Small intestine (tissue), 7 donors: ENCODE measurements at regions not wholly inside any gene's neighbourhood (a gene's known extent, or its start where the extent isn't known, plus 50 kb on each side); places are given as distances from the start of the nearest gene placed in this dataset.

Experiments
- DNase-seq, 2 donors: peaks; one replicate each; pipeline versions ENCODE4 v3.0.0 to v3.0.0-alpha.2; 2013
- FAIRE-seq: peaks from 2 replicates; lab custom pipeline; 2012; peaks lifted over from hg19 to GRCh38; lab: Jason Lieb, UNC
- H3K27ac ChIP-seq, 3 donors: one replicate each; pipeline ENCODE4 v1.5.1; 2013; ENCODE audit warnings: low read length in 2 of 3, mild to moderate bottlenecking in 2 of 3, control low read depth in 1 of 3, inconsistent platforms in 1 of 3, low read depth in 1 of 3, moderate library complexity in 1 of 3
- H3K27me3 ChIP-seq, 3 donors: one replicate each; pipeline ENCODE4 v1.6.1; 2013; ENCODE audit warnings: low read length in 3 of 3, inconsistent platforms in 1 of 3; ENCODE audit not compliant: control insufficient read depth in 3 of 3, insufficient read depth in 3 of 3
- H3K36me3 ChIP-seq, 3 donors: one replicate each; pipeline ENCODE4 v1.6.1; 2013; ENCODE audit warnings: low read length in 3 of 3, inconsistent platforms in 1 of 3, low read depth in 1 of 3, mild to moderate bottlenecking in 1 of 3, moderate library complexity in 1 of 3; ENCODE audit not compliant: control insufficient read depth in 3 of 3, insufficient read depth in 2 of 3
- H3K4me1 ChIP-seq, 3 donors: one replicate each; pipeline ENCODE4 v1.6.1; 2013; ENCODE audit warnings: low read length in 2 of 3, inconsistent platforms in 1 of 3, low read depth in 1 of 3, mild to moderate bottlenecking in 1 of 3, moderate library complexity in 1 of 3; ENCODE audit not compliant: control insufficient read depth in 3 of 3, insufficient read depth in 2 of 3
- H3K4me3 ChIP-seq, 3 donors: one replicate each; pipeline ENCODE4 v1.5.1; 2013; ENCODE audit warnings: low read length in 3 of 3, control low read depth in 1 of 3, inconsistent platforms in 1 of 3, low read depth in 1 of 3, mild to moderate bottlenecking in 1 of 3, moderate library complexity in 1 of 3
- H3K9me3 ChIP-seq, 2 donors: one replicate each; pipeline ENCODE4 v1.6.1; 2013; ENCODE audit warnings: low read depth in 1 of 2, low read length in 1 of 2; ENCODE audit not compliant: control insufficient read depth in 2 of 2, insufficient read depth in 1 of 2
- WGBS, 3 donors: extraction: QIAGEN DNeasy Blood & Tissue Kit; methylation state at CpG; one replicate each; pipeline ENCODE4 v1.1.7; 2013; 5-methylcytosine and 5-hydroxymethylcytosine counted together
- donor health status: healthy with polysubstance abuse.
- donor health status: control.
- donor health status: control.
- donor health status: Bipolar disorder and iron deficiency.
- donor health status: healthy.

GRCh38 chr12:42824327-42824726, 234.8 kb upstream of the PRICKLE1 start:
- DNase-seq (no peak), FAIRE-seq (no peak)

GRCh38 chr12:42823679-42824078, 234.1 kb upstream of the PRICKLE1 start:
- H3K36me3 ChIP-seq = no peaks in the 10 kb centered on the region
- H3K9me3 ChIP-seq = no peaks in the 10 kb centered on the region
- H3K4me1 ChIP-seq = no peaks in the 10 kb centered on the region
- no peak for DNase-seq
- no peak for FAIRE-seq
- no peak overlapping the region for H3K4me3 ChIP-seq
- H3K27me3 ChIP-seq = no peaks in the 10 kb centered on the region
- H3K27ac ChIP-seq = no peak overlapping the region

More at GRCh38 chr12:42824327-42824726, 234.8 kb upstream of the PRICKLE1 start:
- no peak overlapping the region for H3K4me3 ChIP-seq
- no peaks in the 10 kb centered on the region for H3K27me3 ChIP-seq
- H3K4me1 ChIP-seq = no peaks in the 10 kb centered on the region
- WGBS, 3 donors = 93 to 98% (median 94%) methylated on average over 2 of the region's 2 CpGs
- H3K36me3 ChIP-seq = no peaks in the 10 kb centered on the region
- H3K27ac ChIP-seq = no peak overlapping the region
- no peaks in the 10 kb centered on the region for H3K9me3 ChIP-seq

- no peak overlapping the region for H3K4me3 ChIP-seq
- H3K4me1 ChIP-seq = no peaks in the 10 kb centered on the region
- 49 to 64% (median 49%) methylated on average over 6 of the region's 6 CpGs for WGBS, 3 donors
- no peaks in the 10 kb centered on the region for H3K9me3 ChIP-seq
- no peaks in the 10 kb centered on the region for H3K36me3 ChIP-seq
- FAIRE-seq (no peak), DNase-seq (no peak)
- H3K27me3 ChIP-seq = no peaks in the 10 kb centered on the region
- no peak overlapping the region for H3K27ac ChIP-seq
Measured at GRCh38 chr12:42819846-42820245, 230.3 kb upstream of the PRICKLE1 start.

DNA sequence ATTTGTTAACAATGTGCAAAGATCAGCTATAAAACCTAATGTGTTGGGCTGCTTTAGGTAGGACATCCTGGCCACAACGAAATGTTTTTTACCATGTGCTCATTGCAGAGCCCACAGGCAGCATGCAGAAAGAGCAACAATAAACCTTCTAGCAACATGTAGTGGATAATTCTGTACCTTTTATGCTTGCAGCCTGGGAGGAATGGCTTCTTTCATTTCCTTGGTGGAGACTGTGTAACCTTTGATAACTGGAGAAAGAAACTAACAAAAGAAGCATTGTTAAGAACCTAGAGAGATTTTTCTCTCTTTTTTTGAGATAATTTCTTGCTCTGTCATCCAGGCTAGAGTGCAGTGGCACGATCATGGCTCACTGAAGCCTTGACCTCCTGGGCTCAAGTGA, 225.5 kb upstream of the PRICKLE1 start:
- H3K9me3 ChIP-seq = no peaks in the 10 kb centered on the region
- FAIRE-seq (no peak), DNase-seq (peak in 1 of 2 donors; percentile 8)
- no peak overlapping the region for H3K4me3 ChIP-seq
- 8 to 62% (median 23%) methylated on average over 2 of the region's 2 CpGs for WGBS, 3 donors
- H3K27ac ChIP-seq = no peak overlapping the region
- no peaks in the 10 kb centered on the region for H3K27me3 ChIP-seq
- H3K4me1 ChIP-seq = no peaks in the 10 kb centered on the region
- H3K36me3 ChIP-seq = no peaks in the 10 kb centered on the region

DNA sequence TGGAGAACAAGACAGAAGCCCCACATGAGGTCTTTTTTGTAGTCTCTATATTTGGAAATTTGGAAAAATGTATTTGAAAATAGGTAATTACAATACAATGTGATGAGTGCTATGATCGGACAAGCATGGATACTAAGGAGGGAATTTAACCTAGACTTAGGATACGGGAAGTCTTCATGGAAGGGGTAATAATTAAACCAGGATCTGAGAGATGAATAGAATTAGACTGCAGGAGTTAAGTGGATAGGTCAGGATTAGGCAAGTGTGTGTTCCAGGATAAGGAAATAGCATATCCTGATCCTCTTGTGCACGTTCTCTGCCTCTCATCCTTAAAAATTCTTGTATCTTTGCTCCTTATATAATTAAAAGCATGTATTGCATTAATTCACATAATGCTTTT, 223.3 kb upstream of the PRICKLE1 start:
- FAIRE-seq (no peak), DNase-seq (no peak)
- 51 to 73% (median 64%) methylated on average over 3 of the region's 3 CpGs for WGBS, 3 donors

DNA sequence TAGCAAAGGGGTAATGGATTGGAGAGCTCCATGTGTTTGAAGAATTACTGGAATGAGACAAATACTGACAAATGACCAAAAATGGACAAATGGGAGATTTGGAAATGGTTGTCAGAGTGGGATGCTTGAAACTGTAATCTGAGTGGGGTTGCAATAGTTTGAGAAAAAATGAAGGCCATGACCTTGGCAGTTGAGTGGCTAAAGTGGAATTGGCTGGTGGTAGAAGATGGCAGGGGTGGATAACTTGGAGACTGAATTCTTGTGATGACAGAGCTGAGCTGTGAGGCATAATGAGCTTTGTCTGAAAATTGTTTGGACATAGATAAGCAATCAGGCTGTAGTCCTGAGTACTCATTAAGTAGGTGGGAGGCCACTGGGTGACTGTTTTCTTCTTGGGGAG, 222.5 kb upstream of the PRICKLE1 start:
- Histone ChIP-seq H3K4me3 (no peak overlapping the region), H3K27me3 (no peaks in the 10 kb centered on the region), H3K4me1 (no peaks in the 10 kb centered on the region), H3K9me3 (no peaks in the 10 kb centered on the region), H3K27ac (no peak overlapping the region), H3K36me3 (no peaks in the 10 kb centered on the region)
- DNase-seq = no peak
- FAIRE-seq = no peak

More for the DNA sequence above, 223.3 kb upstream of the PRICKLE1 start:
- Histone ChIP-seq H3K9me3 (no peaks in the 10 kb centered on the region), H3K4me3 (no peak overlapping the region), H3K27ac (no peak overlapping the region), H3K36me3 (no peaks in the 10 kb centered on the region), H3K4me1 (no peaks in the 10 kb centered on the region), H3K27me3 (no peaks in the 10 kb centered on the region)

DNA sequence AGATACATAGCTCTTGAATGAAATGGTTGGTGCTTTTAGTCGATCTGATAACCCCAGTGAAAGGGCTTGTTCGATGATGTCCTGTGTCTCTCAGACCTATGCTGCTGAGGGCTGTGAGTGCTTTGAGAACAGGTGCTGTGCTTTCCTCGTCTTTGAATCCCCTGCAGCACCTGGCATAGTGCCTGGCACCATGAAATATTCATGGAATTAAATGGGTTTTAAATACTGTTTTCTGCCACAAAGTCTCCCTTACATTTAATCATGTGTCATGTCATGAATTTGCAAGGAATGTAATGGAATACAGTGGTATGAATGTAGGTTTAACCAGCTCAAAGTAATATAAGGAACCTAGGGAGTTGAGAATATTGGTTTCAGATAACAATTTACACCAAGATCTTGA, 220.5 kb upstream of the PRICKLE1 start:
- no peaks in the 10 kb centered on the region for H3K9me3 ChIP-seq
- WGBS, 3 donors = 53 to 64% (median 60%) methylated on average over 3 of the region's 3 CpGs
- FAIRE-seq = no peak
- no peak overlapping the region for H3K27ac ChIP-seq
- H3K27me3 ChIP-seq = no peaks in the 10 kb centered on the region
- H3K4me1 ChIP-seq = no peaks in the 10 kb centered on the region
- no peak for DNase-seq
- no peaks in the 10 kb centered on the region for H3K36me3 ChIP-seq
- no peak overlapping the region for H3K4me3 ChIP-seq

GRCh38 chr12:42809226-42809625, 219.7 kb upstream of the PRICKLE1 start:
- Histone ChIP-seq H3K4me3 (no peak overlapping the region), H3K27ac (no peak overlapping the region), H3K36me3 (no peaks in the 10 kb centered on the region), H3K9me3 (no peaks in the 10 kb centered on the region), H3K27me3 (no peaks in the 10 kb centered on the region), H3K4me1 (no peaks in the 10 kb centered on the region)
- no peak for FAIRE-seq
- 27 to 42% (median 41%) methylated on average over 2 of the region's 2 CpGs for WGBS, 3 donors
- DNase-seq = no peak

DNA sequence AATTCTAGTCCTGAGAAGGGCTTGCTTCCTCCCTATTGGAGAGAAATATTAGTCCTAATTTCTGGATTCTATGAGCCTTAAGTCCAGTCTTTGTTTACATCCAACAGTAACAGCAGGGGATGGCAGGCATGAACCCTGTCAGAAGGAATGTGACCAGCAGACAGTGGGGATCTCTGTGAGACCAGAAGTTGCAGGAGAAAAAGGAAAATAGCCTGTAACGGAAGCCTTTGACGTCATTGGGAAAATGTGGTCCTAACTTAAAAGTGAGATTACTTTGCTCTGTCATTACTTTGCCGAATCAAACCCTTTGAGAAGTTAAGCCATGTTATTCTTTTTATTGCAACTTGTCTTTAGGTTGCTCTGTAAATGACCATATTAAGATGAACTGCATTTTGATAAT, 218.2 kb upstream of the PRICKLE1 start:
- 88 to 91% (median 90%) methylated on average over 3 of the region's 3 CpGs for WGBS, 3 donors

More for the DNA sequence above, 218.2 kb upstream of the PRICKLE1 start:
- FAIRE-seq (no peak), DNase-seq (no peak)
- Histone ChIP-seq H3K36me3 (no peaks in the 10 kb centered on the region), H3K27me3 (no peaks in the 10 kb centered on the region), H3K4me1 (no peaks in the 10 kb centered on the region), H3K27ac (no peak overlapping the region), H3K4me3 (no peak overlapping the region), H3K9me3 (no peaks in the 10 kb centered on the region)
